ENCODE measurements at regions not wholly inside any gene's neighbourhood (a gene's known extent, or its start where the extent isn't known, plus 50 kb on each side); places are given as distances from the start of the nearest gene placed in this dataset.

GRCh38 chr18:52060607-52061304 lies 279.2 kb upstream of the DCC start:
- H3K4me3 ChIP-seq (ENCODE audit: low read depth, low read length): no peak overlapping the region
- no peak for DNase-seq (ENCODE audit: low read depth)
- no peak for TF ChIP-seq CTCF (IDR thresholded peaks at IDR 0.05; ENCODE audit: control insufficient read depth, extremely low read depth, insufficient read depth)

GRCh38 chr18:52063923-52064322 lies 276.1 kb upstream of the DCC start:
- TF ChIP-seq CTCF (IDR thresholded peaks at IDR 0.05; ENCODE audit: control insufficient read depth, extremely low read depth, insufficient read depth): no peak
- H3K4me3 ChIP-seq (ENCODE audit: low read depth, low read length): no peak overlapping the region
- DNase-seq (ENCODE audit: low read depth): no peak

- no peak for DNase-seq (ENCODE audit: low read depth)
- no peak for TF ChIP-seq CTCF (IDR thresholded peaks at IDR 0.05; ENCODE audit: control insufficient read depth, extremely low read depth, insufficient read depth)
- no peak overlapping the region for H3K4me3 ChIP-seq (ENCODE audit: low read depth, low read length)
These were observed 270.8 kb upstream of the DCC start for GRCh38 chr18:52069201-52069600.

- TF ChIP-seq CTCF (IDR thresholded peaks at IDR 0.05; ENCODE audit: control insufficient read depth, extremely low read depth, insufficient read depth): no peak
- no peak overlapping the region for H3K4me3 ChIP-seq (ENCODE audit: low read depth, low read length)
- no peak for DNase-seq (ENCODE audit: low read depth)
These were observed 269.7 kb upstream of the DCC start for GRCh38 chr18:52070291-52070756.

GRCh38 chr18:52077251-52077983 lies 262.6 kb upstream of the DCC start:
- DNase-seq (ENCODE audit: low read depth): no peak
- no peak overlapping the region for H3K4me3 ChIP-seq (ENCODE audit: low read depth, low read length)
- no peak for TF ChIP-seq CTCF (IDR thresholded peaks at IDR 0.05; ENCODE audit: control insufficient read depth, extremely low read depth, insufficient read depth)

- H3K4me3 ChIP-seq (ENCODE audit: low read depth, low read length): no peak overlapping the region
- no peak for TF ChIP-seq CTCF (IDR thresholded peaks at IDR 0.05; ENCODE audit: control insufficient read depth, extremely low read depth, insufficient read depth)
- no peak for DNase-seq (ENCODE audit: low read depth)
These were observed 257.8 kb upstream of the DCC start for GRCh38 chr18:52082246-52082645.

Data from LNCaP clone FGC (cell line).